ENCODE measurements at regions not wholly inside any gene's neighbourhood (a gene's known extent, or its start where the extent isn't known, plus 50 kb on each side); places are given as distances from the start of the nearest gene placed in this dataset.
"Not testable (repeated sequence)": the region's sequence is repeated elsewhere in the genome, so short reads cannot be mapped to it uniquely, and the experiment has no call there.

- Histone ChIP-seq H3K4me3 (ENCODE audit: low read depth, low read length) (no peak overlapping the region), H3K36me3 (ENCODE audit: control insufficient read depth, insufficient read depth, low read length) (no peaks in the 10 kb centered on the region), H3K27me3 (ENCODE audit: control insufficient read depth, insufficient read depth, low read length) (no peaks in the 10 kb centered on the region; the same call in 1 of the 2 replicates)
- DNase-seq (ENCODE audit: low read depth), result no peak
- CTCF ChIA-PET, result no interaction called here
- POLR2A ChIA-PET, result no interaction called here
- TF ChIP-seq, protein P1, sequence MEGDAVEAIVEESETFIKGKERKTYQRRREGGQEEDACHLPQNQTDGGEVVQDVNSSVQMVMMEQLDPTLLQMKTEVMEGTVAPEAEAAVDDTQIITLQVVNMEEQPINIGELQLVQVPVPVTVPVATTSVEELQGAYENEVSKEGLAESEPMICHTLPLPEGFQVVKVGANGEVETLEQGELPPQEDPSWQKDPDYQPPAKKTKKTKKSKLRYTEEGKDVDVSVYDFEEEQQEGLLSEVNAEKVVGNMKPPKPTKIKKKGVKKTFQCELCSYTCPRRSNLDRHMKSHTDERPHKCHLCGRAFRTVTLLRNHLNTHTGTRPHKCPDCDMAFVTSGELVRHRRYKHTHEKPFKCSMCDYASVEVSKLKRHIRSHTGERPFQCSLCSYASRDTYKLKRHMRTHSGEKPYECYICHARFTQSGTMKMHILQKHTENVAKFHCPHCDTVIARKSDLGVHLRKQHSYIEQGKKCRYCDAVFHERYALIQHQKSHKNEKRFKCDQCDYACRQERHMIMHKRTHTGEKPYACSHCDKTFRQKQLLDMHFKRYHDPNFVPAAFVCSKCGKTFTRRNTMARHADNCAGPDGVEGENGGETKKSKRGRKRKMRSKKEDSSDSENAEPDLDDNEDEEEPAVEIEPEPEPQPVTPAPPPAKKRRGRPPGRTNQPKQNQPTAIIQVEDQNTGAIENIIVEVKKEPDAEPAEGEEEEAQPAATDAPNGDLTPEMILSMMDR (IDR thresholded peaks at IDR 0.05; ENCODE audit: insufficient read depth, low read depth, low read length), result no peak
These were observed 101.1 kb upstream of the GALNT18 start for GRCh38 chr11:11722861-11723260.

GRCh38 chr11:11722246-11722645, 100.4 kb upstream of the GALNT18 start:
- POLR2A ChIA-PET, result no interaction called here
- H3K4me3 ChIP-seq (ENCODE audit: low read depth, low read length), result no peak overlapping the region
- no peaks in the 10 kb centered on the region for H3K36me3 ChIP-seq (ENCODE audit: control insufficient read depth, insufficient read depth, low read length)
- no peaks in the 10 kb centered on the region; the same call in 1 of the 2 replicates for H3K27me3 ChIP-seq (ENCODE audit: control insufficient read depth, insufficient read depth, low read length)
- CTCF ChIA-PET, result no interaction called here
- TF ChIP-seq, protein P1 (IDR thresholded peaks at IDR 0.05; ENCODE audit: insufficient read depth, low read depth, low read length), result no peak
- no peak for DNase-seq (ENCODE audit: low read depth)

DNA sequence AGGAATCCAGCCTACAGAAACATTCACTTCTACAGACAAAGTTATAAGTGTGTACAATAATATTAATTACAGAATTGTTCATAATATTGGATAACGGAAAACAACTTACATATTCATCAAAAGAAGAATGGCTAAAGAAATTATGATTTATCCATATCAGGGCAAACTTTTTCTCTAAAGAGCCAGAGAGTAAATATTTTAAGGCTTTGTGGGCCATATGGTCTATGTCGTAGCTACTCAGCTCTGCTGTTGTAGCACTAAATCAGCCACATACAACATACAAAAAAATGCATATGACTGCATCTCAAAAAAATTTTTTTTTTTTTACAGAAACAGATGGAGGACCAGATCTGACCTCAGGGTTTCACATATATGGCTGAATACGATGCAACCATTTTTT, 96.7 kb upstream of the GALNT18 start:
- no peaks in the 10 kb centered on the region for H3K36me3 ChIP-seq (ENCODE audit: control insufficient read depth, insufficient read depth, low read length)
- TF ChIP-seq, protein P1 (IDR thresholded peaks at IDR 0.05; ENCODE audit: insufficient read depth, low read depth, low read length), result no peak
- DNase-seq (ENCODE audit: low read depth), result no peak
- H3K27me3 ChIP-seq (ENCODE audit: control insufficient read depth, insufficient read depth, low read length), result no peaks in the 10 kb centered on the region; the same call in 1 of the 2 replicates
- ChIA-PET POLR2A (no interaction called here), CTCF (interaction anchor here (0.6 kb wide), 1 partner anchor 775 kb away, joined by 3 read pairs; no protein-coding TSS in a partner anchor)
- no peak overlapping the region for H3K4me3 ChIP-seq (ENCODE audit: low read depth, low read length)

DNA sequence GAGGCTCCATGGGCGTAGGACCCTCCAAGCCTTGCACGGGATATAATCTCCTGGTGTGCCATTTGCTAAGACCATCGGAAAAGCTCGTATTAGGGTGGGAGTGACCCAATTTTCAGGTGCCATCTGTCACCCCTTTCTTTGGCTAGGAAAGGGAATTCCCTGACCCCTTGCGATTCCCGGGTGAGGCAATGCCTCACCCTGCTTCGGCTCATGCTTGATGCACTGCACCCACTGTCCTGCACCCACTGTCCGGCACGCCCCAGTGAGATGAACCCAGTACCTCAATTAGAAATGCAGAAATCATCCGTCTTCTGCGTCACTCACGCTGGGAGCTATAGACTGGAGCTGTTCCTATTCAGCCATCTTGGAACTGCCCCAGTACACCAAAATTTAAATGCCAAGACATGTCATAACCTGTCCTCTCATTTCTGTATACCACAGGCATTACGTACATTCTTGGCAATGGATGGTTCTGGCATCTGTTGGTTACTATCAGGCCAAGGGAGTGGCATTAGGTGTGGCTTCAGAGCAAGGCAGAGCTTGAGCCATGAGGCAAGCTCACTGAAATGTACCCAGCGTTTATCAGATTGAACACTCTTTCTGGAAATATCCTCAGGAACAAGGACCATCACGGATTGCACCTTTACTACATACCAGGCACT, 95.4 kb upstream of the GALNT18 start:
- Histone ChIP-seq H3K4me3 (ENCODE audit: low read depth, low read length) (no peak overlapping the region), H3K27me3 (ENCODE audit: control insufficient read depth, insufficient read depth, low read length) (no peaks in the 10 kb centered on the region; the same call in 1 of the 2 replicates), H3K36me3 (ENCODE audit: control insufficient read depth, insufficient read depth, low read length) (no peaks in the 10 kb centered on the region)
- ChIA-PET CTCF (interaction anchor here (1.0 kb wide), 1 partner anchor 12 kb away, joined by 3 read pairs; no protein-coding TSS in a partner anchor), POLR2A (no interaction called here)
- no peak for DNase-seq (ENCODE audit: low read depth)
- TF ChIP-seq, protein P1 (IDR thresholded peaks at IDR 0.05; ENCODE audit: insufficient read depth, low read depth, low read length), result no peak

DNA sequence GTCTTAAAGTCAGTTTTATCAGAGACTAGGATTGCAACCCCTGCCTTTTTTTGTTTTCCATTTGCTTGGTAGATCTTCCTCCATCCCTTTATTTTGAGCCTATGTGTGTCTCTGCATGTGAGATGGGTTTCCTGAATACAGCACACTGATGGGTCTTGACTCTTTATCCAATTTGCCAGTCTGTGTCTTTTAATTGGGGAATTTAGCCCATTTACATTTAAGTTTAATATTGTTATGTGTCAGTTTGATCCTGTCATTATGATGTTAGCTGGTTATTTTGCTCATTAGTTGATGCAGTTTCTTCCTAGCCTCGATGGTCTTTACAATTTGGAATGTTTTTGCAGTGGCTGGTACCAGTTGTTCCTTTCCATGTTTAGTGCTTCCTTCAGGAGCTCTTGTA, 93.3 kb upstream of the GALNT18 start:
- DNase-seq (ENCODE audit: low read depth); H3K36me3 ChIP-seq (ENCODE audit: control insufficient read depth, insufficient read depth, low read length); H3K27me3 ChIP-seq (ENCODE audit: control insufficient read depth, insufficient read depth, low read length); H3K4me3 ChIP-seq (ENCODE audit: low read depth, low read length); CTCF ChIA-PET; POLR2A ChIA-PET: not testable (repeated sequence)

GRCh38 chr11:11710556-11710955, 88.8 kb upstream of the GALNT18 start:
- Histone ChIP-seq H3K27me3 (ENCODE audit: control insufficient read depth, insufficient read depth, low read length) (peaks cover 4% of the 10 kb centered on the region), H3K36me3 (ENCODE audit: control insufficient read depth, insufficient read depth, low read length) (no peaks in the 10 kb centered on the region), H3K4me3 (ENCODE audit: low read depth, low read length) (no peak overlapping the region)
- no peak for DNase-seq (ENCODE audit: low read depth)
- TF ChIP-seq, protein P1 (IDR thresholded peaks at IDR 0.05; ENCODE audit: insufficient read depth, low read depth, low read length), result no peak
- ChIA-PET POLR2A (no interaction called here), CTCF (no interaction called here)

Data from BJ (cell line).